Body of pancreas (tissue), 4 donors: ENCODE measurements at regions not wholly inside any gene's neighbourhood (a gene's known extent, or its start where the extent isn't known, plus 50 kb on each side); places are given as distances from the start of the nearest gene placed in this dataset.

ENCODE experiments used
- CTCF ChIP-seq, 7 experiments: fragments of 450-650 bp in 4 of 7; fragments of 200-600 bp in 3 of 7; sonication (generic) in 3 of 7; IDR thresholded peaks; one replicate each; pipeline ENCODE4 v1.5.1; 2016 to 2019; ENCODE audit warnings: antibody characterized with exemption in 7 of 7
- POLR2A ChIP-seq, 3 donors: fragments of 450-650 bp; IDR thresholded peaks; one replicate each; pipeline ENCODE4 v1.6.1; 2016; ENCODE audit warnings: antibody characterized with exemption in 3 of 3, mild to moderate bottlenecking in 2 of 3

GRCh38 chr3:7865611-7866010, 636.0 kb upstream of the LMCD1 start:
- TF ChIP-seq CTCF (IDR thresholded peaks at IDR 0.05) (no peak), POLR2A (IDR thresholded peaks at IDR 0.05) (no peak)
